ENCODE measurements at regions not wholly inside any gene's neighbourhood (a gene's known extent, or its start where the extent isn't known, plus 50 kb on each side); places are given as distances from the start of the nearest gene placed in this dataset.

- no peak overlapping the region for H3K4me2 ChIP-seq (ENCODE audit: low read depth, low read length, poor library complexity, severe bottlenecking)
- no peak overlapping the region for H3K27ac ChIP-seq (ENCODE audit: low read depth, low read length)
- H3K79me2 ChIP-seq (ENCODE audit: insufficient read depth, low read length), result no peaks in the 10 kb centered on the region
- no peaks in the 10 kb centered on the region for H3K9me2 ChIP-seq (replicated peaks; ENCODE audit: insufficient read depth, low read length)
- no peaks in the 10 kb centered on the region for H3F3A ChIP-seq (ENCODE audit: insufficient read depth)
- no peak overlapping the region for H3K9ac ChIP-seq (ENCODE audit: low read length)
- TF ChIP-seq EZH2phosphoT487 (conservative IDR thresholded peaks at IDR 0.05; ENCODE audit: low read length) (no peak), CTCF (IDR thresholded peaks at IDR 0.05; ENCODE audit: insufficient read depth, low read length, poor library complexity, severe bottlenecking) (no peak)
- no peak overlapping the region for H2AFZ ChIP-seq (ENCODE audit: low read depth, low read length, severe bottlenecking)
- H3K4me3 ChIP-seq (ENCODE audit: insufficient read depth, low read length, poor library complexity, severe bottlenecking), result no peak overlapping the region
- no peaks in the 10 kb centered on the region for H3K27me3 ChIP-seq (ENCODE audit: low read length)
- no peaks in the 10 kb centered on the region for H3K36me3 ChIP-seq (ENCODE audit: low read length)
- H4K20me1 ChIP-seq (ENCODE audit: low read depth, low read length), result no peaks in the 10 kb centered on the region
- H3K9me3 ChIP-seq (ENCODE audit: insufficient read depth, low read length), result no peaks in the 10 kb centered on the region
Observed at GRCh38 chr10:65341323-65341925, 1584.4 kb upstream of the LRRTM3 start.

- Histone ChIP-seq H3K4me3 (ENCODE audit: insufficient read depth, low read length, poor library complexity, severe bottlenecking) (no peak overlapping the region), H4K20me1 (ENCODE audit: low read depth, low read length) (no peaks in the 10 kb centered on the region)
Observed at GRCh38 chr10:65342245-65342644, 1583.6 kb upstream of the LRRTM3 start.

GRCh38 chr10:65346466-65346865 lies 1579.4 kb upstream of the LRRTM3 start:
- H3K27ac ChIP-seq (ENCODE audit: low read depth, low read length), result no peak overlapping the region
- TF ChIP-seq EZH2phosphoT487 (conservative IDR thresholded peaks at IDR 0.05; ENCODE audit: low read length) (no peak), CTCF (IDR thresholded peaks at IDR 0.05; ENCODE audit: insufficient read depth, low read length, poor library complexity, severe bottlenecking) (no peak)
- no peaks in the 10 kb centered on the region for H3K79me2 ChIP-seq (ENCODE audit: insufficient read depth, low read length)
- no peak overlapping the region for H2AFZ ChIP-seq (ENCODE audit: low read depth, low read length, severe bottlenecking)
- H3K9ac ChIP-seq (ENCODE audit: low read length), result no peak overlapping the region
- H3K4me3 ChIP-seq (ENCODE audit: insufficient read depth, low read length, poor library complexity, severe bottlenecking), result no peak overlapping the region
- H3K36me3 ChIP-seq (ENCODE audit: low read length), result no peaks in the 10 kb centered on the region
- no peak overlapping the region for H3K4me2 ChIP-seq (ENCODE audit: low read depth, low read length, poor library complexity, severe bottlenecking)
- H4K20me1 ChIP-seq (ENCODE audit: low read depth, low read length), result no peaks in the 10 kb centered on the region
- H3K9me2 ChIP-seq (replicated peaks; ENCODE audit: insufficient read depth, low read length), result no peaks in the 10 kb centered on the region
- H3F3A ChIP-seq (ENCODE audit: insufficient read depth), result no peaks in the 10 kb centered on the region
- no peaks in the 10 kb centered on the region for H3K27me3 ChIP-seq (ENCODE audit: low read length)
- H3K9me3 ChIP-seq (ENCODE audit: insufficient read depth, low read length), result no peaks in the 10 kb centered on the region

More at GRCh38 chr10:65342245-65342644, 1583.6 kb upstream of the LRRTM3 start:
- Histone ChIP-seq H2AFZ (ENCODE audit: low read depth, low read length, severe bottlenecking) (no peak overlapping the region), H3K9me2 (replicated peaks; ENCODE audit: insufficient read depth, low read length) (no peaks in the 10 kb centered on the region), H3F3A (ENCODE audit: insufficient read depth) (no peaks in the 10 kb centered on the region), H3K36me3 (ENCODE audit: low read length) (no peaks in the 10 kb centered on the region), H3K4me2 (ENCODE audit: low read depth, low read length, poor library complexity, severe bottlenecking) (no peak overlapping the region), H3K79me2 (ENCODE audit: insufficient read depth, low read length) (no peaks in the 10 kb centered on the region), H3K9ac (ENCODE audit: low read length) (no peak overlapping the region), H3K27me3 (ENCODE audit: low read length) (no peaks in the 10 kb centered on the region), H3K27ac (ENCODE audit: low read depth, low read length) (no peak overlapping the region), H3K9me3 (ENCODE audit: insufficient read depth, low read length) (no peaks in the 10 kb centered on the region)
- TF ChIP-seq CTCF (IDR thresholded peaks at IDR 0.05; ENCODE audit: insufficient read depth, low read length, poor library complexity, severe bottlenecking) (no peak), EZH2phosphoT487 (conservative IDR thresholded peaks at IDR 0.05; ENCODE audit: low read length) (no peak)
